Inflammatory macrophage treated with lipopolysaccharide for 1 hour (primary cell): ENCODE measurements at regions not wholly inside any gene's neighbourhood (a gene's known extent, or its start where the extent isn't known, plus 50 kb on each side); places are given as distances from the start of the nearest gene placed in this dataset.

Experiments used
- DNase-seq, 2 donors: peaks; one replicate each; pipeline ENCODE4 v3.0.0-alpha.2; 2020 to 2022

- DNase-seq: no peak
Measured at GRCh38 chr7:26011039-26011696, 140.8 kb upstream of the NFE2L3 start.

- DNase-seq: no peak
Measured at GRCh38 chr7:26013551-26014083, 138.4 kb upstream of the NFE2L3 start.

GRCh38 chr7:26022982-26023381 lies 129.0 kb upstream of the NFE2L3 start:
- DNase-seq: no peak

GRCh38 chr7:26029911-26030310 lies 122.1 kb upstream of the NFE2L3 start:
- DNase-seq: no peak

GRCh38 chr7:26034391-26034790 lies 117.6 kb upstream of the NFE2L3 start:
- peak; percentile 60 to 69 for DNase-seq

- DNase-seq: peak in 1 of 2 donors; percentile 8
Measured at GRCh38 chr7:26035552-26035951, 116.4 kb upstream of the NFE2L3 start.

GRCh38 chr7:26036092-26036491 lies 115.9 kb upstream of the NFE2L3 start:
- DNase-seq: no peak

- DNase-seq: no peak
Measured at GRCh38 chr7:26038201-26038990, 113.6 kb upstream of the NFE2L3 start.

- DNase-seq: no peak
Measured at GRCh38 chr7:26040085-26040484, 111.9 kb upstream of the NFE2L3 start.

- DNase-seq: no peak
Measured at GRCh38 chr7:26042237-26042636, 109.8 kb upstream of the NFE2L3 start.

- peak; percentile 18 to 29 for DNase-seq
Measured at GRCh38 chr7:26043801-26044200, 108.2 kb upstream of the NFE2L3 start.

- no peak for DNase-seq
Measured at GRCh38 chr7:26044320-26044719, 107.7 kb upstream of the NFE2L3 start.

- DNase-seq: no peak
Measured at GRCh38 chr7:26046150-26046549, 105.8 kb upstream of the NFE2L3 start.

- DNase-seq: no peak
Measured at GRCh38 chr7:26046878-26047277, 105.1 kb upstream of the NFE2L3 start.

GRCh38 chr7:26048663-26049062 lies 103.3 kb upstream of the NFE2L3 start:
- DNase-seq: no peak

- DNase-seq: no peak
Measured at GRCh38 chr7:26049081-26049480, 102.9 kb upstream of the NFE2L3 start.

- peak; percentile 10 to 50 for DNase-seq
Measured at GRCh38 chr7:26051021-26051420, 101.0 kb upstream of the NFE2L3 start.

- peak; percentile 14 to 24 for DNase-seq
Measured at GRCh38 chr7:26052706-26053105, 99.3 kb upstream of the NFE2L3 start.

GRCh38 chr7:26054386-26054785 lies 97.6 kb upstream of the NFE2L3 start:
- no peak for DNase-seq

GRCh38 chr7:26055241-26055640 lies 96.8 kb upstream of the NFE2L3 start:
- DNase-seq: peak; percentile 32 to 45

- DNase-seq: no peak
Measured at GRCh38 chr7:26060733-26061677, 91.0 kb upstream of the NFE2L3 start.

GRCh38 chr7:26061678-26062603 lies 90.1 kb upstream of the NFE2L3 start:
- DNase-seq: peak; percentile 15 to 81
